HG03439 (cell line): ENCODE measurements at regions not wholly inside any gene's neighbourhood (a gene's known extent, or its start where the extent isn't known, plus 50 kb on each side); places are given as distances from the start of the nearest gene placed in this dataset.

Experiments used
- ATAC-seq: cut with Tn5 transposase; IDR thresholded peaks from one replicate; pipeline ENCODE4 v1.9.1; 2021; ENCODE audit warnings: mild to moderate bottlenecking, moderate library complexity; ENCODE audit not compliant: unreplicated experiment

GRCh38 chr6:84526631-84527030, 237.8 kb downstream of the TBX18 start:
- no peak for ATAC-seq

DNA sequence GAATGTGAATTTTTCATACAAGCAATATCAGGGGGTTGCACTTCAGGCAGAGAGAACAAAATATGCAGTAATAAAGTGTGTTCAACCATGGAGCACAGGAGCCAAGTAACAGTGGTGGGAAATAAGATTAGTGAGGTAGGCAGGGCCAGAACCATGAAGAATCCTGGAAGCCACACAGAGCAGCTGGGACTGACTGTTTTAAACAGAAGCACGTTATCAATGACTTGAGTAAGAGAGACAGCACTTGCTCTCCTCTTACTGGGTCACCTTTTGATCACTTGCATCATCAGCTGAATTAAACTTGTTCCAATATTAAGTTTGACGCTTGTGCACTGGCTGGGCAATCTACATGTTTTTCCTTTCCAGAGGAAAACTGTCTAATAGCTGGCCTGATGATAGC, 238.5 kb downstream of the TBX18 start:
- no peak for ATAC-seq

- ATAC-seq = no peak
These were observed 239.8 kb downstream of the TBX18 start for GRCh38 chr6:84524636-84525035.

GRCh38 chr6:84522135-84522549, 242.3 kb downstream of the TBX18 start:
- no peak for ATAC-seq

DNA sequence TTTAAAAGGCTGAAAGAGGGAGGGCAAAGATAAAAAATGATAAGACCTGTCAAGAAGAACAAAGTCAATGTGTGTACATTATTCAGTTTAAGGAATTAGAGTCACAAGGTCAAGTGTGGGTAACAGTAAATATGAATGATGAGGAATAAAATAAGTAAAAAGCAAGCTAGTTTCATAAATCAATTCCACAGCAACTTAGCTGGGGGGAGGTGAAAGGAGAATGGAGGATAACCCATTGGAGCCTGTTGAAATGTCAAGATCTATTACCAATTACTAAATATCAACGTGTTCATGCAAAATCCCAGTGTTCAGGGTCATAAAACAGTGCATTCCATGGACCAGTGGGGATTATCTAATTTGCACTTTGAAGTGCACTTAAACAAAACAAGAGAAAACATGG, 242.9 kb downstream of the TBX18 start:
- no peak for ATAC-seq

GRCh38 chr6:84517741-84518530, 246.5 kb downstream of the TBX18 start:
- ATAC-seq = no peak

DNA sequence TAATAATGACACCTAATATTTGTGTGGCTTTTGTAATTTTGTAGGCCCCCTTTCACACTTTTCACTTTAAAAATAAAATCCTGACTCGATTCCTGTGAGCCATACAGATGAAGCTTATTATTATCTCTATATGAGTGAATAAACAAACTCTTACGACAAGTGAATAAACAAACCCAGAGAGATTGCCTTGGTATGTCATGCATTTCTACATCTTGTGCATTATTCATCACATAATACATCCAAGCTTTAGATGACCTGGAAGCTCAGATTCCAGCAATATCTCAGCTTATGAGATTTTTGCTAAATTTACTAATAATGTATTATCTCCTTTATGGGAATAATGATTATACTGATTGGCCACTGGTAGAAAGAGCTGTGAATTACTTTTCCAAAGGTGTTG, 248.2 kb downstream of the TBX18 start:
- no peak for ATAC-seq

DNA sequence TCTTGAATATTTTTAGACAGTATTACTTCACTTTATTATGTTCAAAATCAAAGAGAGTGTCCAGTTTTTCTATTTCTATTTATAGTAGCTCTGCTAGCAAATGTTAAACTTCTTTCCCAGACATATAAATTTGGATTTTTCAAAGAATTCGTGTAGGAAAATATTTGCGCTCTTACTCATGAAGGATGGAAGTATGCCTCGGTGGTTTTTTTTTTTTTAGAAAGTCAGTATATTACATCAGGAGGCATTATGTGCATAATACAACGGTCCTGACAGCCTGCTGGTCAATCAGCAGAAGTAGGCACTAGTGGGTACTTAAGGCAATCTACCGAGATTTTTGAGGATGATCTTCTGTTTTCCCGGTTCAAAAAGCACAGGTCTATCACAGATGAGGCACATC, 249.3 kb downstream of the TBX18 start:
- ATAC-seq = no peak

DNA sequence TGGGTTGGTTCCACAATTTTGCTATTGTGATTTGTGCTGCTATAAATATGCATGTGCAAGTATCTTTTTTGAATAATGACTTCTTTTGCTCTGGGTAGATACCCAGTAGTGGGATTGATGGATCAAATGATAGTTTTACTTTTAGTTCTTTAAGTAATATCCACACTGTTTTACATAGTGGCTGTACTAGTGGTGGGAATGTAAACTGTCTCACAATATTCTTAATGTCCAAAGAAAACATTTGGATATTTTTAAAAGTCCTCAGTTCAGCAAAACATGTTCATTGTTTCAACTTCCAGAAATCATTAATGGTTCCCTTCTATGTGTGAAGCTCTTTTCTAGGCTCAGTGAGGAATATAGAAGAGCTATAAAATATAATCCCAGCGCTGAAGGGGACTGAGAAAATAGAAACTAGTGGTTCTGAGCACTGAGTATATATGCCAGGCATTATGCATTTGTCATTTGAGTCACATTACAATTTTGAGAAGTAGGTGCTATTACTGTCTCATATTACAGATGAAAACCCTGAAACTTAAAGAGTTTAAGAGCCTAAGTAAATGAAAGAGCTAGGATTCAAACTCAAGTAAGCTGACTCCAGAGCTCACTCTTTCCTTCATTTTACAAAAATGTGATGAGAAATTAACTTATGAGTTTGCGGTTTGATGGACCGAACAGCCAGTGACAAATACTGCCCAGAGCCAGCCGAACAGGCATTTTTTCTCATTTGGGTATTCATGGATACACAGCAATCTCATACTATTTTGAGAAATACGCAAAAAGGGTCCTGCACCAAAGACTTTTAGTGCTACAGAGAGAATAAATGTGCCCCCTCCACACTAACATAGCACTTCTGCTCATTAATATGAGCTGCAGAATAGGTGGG, 250.1 kb downstream of the TBX18 start:
- no peak for ATAC-seq

- no peak for ATAC-seq
These were observed 252.0 kb downstream of the TBX18 start for GRCh38 chr6:84512391-84512790.

DNA sequence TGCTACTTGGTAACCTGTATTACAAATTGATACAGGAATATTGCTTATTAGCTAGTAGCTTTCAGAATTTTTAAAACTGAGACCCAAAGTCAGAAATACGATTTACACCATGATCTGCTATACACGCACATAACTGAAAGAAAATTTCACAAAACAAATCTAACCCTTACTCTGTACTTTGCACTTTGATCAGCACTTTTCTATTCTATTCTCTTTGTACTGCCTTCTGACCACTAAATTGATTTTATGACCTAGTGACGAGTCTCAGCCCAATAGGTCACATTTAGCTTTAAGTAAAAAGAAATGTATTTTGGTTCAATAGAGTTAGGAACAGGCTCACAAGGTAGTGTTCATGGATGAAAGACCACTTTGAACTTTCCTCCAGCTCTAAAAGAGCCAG, 252.5 kb downstream of the TBX18 start:
- no peak for ATAC-seq

- ATAC-seq = no peak
These were observed 255.4 kb downstream of the TBX18 start for GRCh38 chr6:84508981-84509380.

- ATAC-seq = no peak
These were observed 256.1 kb downstream of the TBX18 start for GRCh38 chr6:84508334-84508733.

- ATAC-seq = no peak
These were observed 260.4 kb downstream of the TBX18 start for GRCh38 chr6:84504025-84504424.

DNA sequence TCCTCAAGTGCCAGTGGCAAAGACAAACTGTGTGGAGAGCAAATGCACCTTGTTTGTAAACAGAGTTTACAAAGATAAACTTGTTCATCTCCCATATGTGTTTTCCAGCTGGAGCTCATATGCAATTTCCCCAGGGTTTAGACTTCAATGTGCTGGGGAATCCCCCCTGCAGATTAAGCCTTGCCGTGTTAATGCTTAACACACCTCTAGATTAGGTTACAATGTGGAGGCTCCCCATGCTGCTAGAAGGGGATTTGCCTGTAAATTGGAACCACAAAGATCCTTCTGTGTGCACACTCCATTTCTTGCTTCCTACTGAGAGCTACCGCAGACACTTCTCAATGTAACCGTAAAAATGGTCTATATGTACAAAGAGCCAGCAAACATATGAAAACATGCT, 263.1 kb downstream of the TBX18 start:
- ATAC-seq = no peak

- ATAC-seq = no peak
These were observed 263.7 kb downstream of the TBX18 start for GRCh38 chr6:84500726-84501125.

GRCh38 chr6:84498905-84499304, 265.5 kb downstream of the TBX18 start:
- ATAC-seq = no peak

DNA sequence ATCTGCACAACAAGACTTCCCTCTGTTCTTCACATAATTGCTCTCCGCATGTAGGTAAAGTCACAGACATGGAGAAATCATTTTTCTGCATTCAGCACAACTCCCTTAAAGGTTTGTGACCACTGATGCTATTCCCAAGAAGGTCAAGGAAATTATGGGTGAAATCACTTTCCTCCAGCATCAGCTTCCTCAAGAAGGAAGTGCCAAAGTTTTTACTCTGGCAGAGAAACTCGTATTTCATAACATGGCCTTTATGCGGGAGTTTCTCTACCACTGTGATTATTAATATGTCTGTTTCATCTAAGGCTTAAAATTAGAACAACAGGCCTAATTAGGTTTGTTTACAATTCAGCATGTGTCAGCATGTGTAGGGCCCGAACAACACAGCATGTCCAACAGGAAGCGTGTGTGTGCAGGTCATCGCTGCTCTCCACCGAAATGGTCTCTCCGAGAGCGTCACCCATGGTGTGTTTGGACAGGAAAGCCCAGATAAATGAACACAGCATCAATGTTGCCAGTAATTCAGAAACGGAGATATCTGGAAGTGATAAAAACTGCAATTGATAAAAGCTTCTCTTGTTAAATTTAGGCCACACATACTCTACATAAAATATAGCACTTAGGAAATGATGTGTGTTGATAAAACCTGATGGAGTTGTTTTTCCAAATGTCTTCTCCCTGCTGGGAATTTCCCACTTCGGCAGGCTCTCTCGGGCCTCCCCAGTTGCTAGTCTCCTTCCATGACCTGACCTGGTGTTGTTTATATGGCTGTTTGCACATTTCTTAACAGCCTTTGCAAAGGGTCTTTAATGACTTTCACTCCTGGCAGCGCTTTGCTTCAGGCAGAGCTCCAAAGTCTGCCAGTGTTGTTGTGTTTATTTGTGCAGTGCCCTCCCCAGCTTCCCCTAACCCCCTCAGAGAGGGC, 265.1 kb upstream of the CEP162 start:
- no peak for ATAC-seq

DNA sequence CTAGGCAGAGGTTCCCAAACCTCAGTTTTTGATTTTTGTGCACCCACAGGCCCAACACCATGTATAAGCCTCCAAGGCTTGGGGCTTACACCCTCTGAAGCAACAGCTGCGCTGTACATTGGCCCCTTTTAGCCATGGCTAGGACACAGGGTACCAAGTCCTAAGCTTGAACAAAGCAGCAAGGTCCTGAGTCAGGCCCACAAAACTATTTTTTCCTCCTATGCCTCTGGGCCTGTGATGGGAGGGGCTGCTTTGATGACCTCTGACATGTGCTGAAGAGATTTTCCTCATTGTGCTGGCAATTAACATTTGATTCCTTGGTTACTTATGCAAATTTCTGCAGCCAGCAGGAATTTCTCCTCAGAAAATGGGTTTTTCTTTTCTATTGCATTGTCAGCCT, 262.2 kb upstream of the CEP162 start:
- no peak for ATAC-seq

- no peak for ATAC-seq
These were observed 259.1 kb upstream of the CEP162 start for GRCh38 chr6:84486526-84486925.

GRCh38 chr6:84469144-84469543, 241.7 kb upstream of the CEP162 start:
- ATAC-seq = no peak
